HL-60 (cell line): ENCODE measurements at regions not wholly inside any gene's neighbourhood (a gene's known extent, or its start where the extent isn't known, plus 50 kb on each side); places are given as distances from the start of the nearest gene placed in this dataset.

Experiments
- DNase-seq, 2 experiments: peaks; one replicate each; pipeline ENCODE4 v3.0.0-alpha.2; 2010 to 2020; ENCODE audit warnings: low read depth in 1 of 2, low spot score in 1 of 2
- H3K27ac ChIP-seq: fragments of 250-450 bp; sonication (Bioruptor Pico); replicated peaks from 2 replicates; pipeline ENCODE4 v1.5.1; 2020; ENCODE audit warnings: mild to moderate bottlenecking, moderate library complexity
- H3K27me3 ChIP-seq: fragments of 250-450 bp; sonication (Bioruptor Pico); 2 replicates; pipeline ENCODE4 v1.5.1; 2021; ENCODE audit warnings: mild to moderate bottlenecking, moderate library complexity; ENCODE audit not compliant: insufficient read depth, poor library complexity, severe bottlenecking
- H3K4me3 ChIP-seq: replicated peaks from 2 replicates; pipeline ENCODE4 v1.5.1; 2011; ENCODE audit warnings: mild to moderate bottlenecking, control low read depth, low read length; ENCODE audit not compliant: insufficient read depth
- GABPA ChIP-seq: IDR thresholded peaks from 2 replicates; pipeline ENCODE4 v1.6.1; 2012; ENCODE audit warnings: low read depth
- POLR2AphosphoS5 ChIP-seq: IDR thresholded peaks from 2 replicates; pipeline ENCODE4 v1.6.1; 2012; ENCODE audit warnings: low read depth
- REST ChIP-seq: IDR thresholded peaks from 2 replicates; pipeline ENCODE4 v1.6.1; 2012; ENCODE audit warnings: low read depth; ENCODE audit not compliant: insufficient replicate concordance
- SPI1 ChIP-seq: IDR thresholded peaks from 2 replicates; pipeline ENCODE4 v1.6.1; 2012; ENCODE audit warnings: low read depth, mild to moderate bottlenecking, borderline replicate concordance
- TF ChIP-seq, protein P1 (sequence below): IDR thresholded peaks from one replicate; pipeline ENCODE4 v1.5.1; 2011; ENCODE audit warnings: low read length, control low read depth, inconsistent platforms; ENCODE audit not compliant: insufficient read depth

DNA sequence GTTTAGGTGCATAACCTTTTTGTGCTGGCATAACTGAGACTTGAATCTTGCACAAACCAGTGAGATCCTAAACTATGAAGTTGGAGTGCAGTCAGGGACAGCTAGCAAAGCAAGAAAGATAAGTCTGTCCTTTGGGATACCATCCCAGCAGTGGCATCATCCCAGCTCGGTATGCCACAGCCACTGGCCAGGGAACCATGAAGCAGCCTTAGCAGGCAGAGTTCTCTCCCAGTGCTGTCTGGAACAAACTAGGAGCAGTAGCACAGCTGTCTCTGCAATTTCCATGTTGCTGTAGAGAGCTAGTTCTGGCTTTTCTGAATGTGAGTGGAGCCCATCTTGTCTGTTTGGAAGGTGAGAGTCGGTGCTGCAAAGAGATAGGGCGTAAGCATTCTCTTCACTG is 130.3 kb downstream of the DTWD1 start:
- no peak for DNase-seq
- no peak overlapping the region for H3K4me3 ChIP-seq
- no peak overlapping the region for H3K27ac ChIP-seq
- TF ChIP-seq SPI1 (no peak), REST (no peak), POLR2AphosphoS5 (no peak), GABPA (no peak)
- TF ChIP-seq, protein P1, sequence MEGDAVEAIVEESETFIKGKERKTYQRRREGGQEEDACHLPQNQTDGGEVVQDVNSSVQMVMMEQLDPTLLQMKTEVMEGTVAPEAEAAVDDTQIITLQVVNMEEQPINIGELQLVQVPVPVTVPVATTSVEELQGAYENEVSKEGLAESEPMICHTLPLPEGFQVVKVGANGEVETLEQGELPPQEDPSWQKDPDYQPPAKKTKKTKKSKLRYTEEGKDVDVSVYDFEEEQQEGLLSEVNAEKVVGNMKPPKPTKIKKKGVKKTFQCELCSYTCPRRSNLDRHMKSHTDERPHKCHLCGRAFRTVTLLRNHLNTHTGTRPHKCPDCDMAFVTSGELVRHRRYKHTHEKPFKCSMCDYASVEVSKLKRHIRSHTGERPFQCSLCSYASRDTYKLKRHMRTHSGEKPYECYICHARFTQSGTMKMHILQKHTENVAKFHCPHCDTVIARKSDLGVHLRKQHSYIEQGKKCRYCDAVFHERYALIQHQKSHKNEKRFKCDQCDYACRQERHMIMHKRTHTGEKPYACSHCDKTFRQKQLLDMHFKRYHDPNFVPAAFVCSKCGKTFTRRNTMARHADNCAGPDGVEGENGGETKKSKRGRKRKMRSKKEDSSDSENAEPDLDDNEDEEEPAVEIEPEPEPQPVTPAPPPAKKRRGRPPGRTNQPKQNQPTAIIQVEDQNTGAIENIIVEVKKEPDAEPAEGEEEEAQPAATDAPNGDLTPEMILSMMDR: no peak
- H3K27me3 ChIP-seq: no peaks in the 10 kb centered on the region

DNA sequence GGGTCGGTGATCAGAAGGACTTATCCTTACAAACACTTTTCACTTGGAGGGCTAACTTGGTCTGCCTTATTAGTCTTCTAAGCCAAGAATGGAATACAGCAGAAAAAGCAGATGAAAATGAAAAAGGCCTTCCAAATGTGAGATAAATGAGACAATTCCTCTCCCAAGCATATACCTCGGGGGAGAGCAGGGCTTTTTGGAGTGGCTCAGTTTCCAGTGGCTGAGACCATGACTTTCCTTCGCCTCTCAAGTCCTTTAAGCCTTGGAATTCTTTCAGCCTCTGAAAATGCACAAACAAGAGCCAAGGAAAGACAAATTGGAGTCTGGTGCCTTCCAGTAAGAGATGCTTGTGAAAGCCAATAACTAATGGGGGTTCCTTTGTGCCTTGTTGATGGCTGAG is 130.9 kb downstream of the DTWD1 start:
- no peak for DNase-seq
- TF ChIP-seq, protein P1: no peak
- TF ChIP-seq POLR2AphosphoS5 (no peak), SPI1 (no peak), GABPA (no peak), REST (no peak)
- Histone ChIP-seq H3K27me3 (no peaks in the 10 kb centered on the region), H3K27ac (no peak overlapping the region), H3K4me3 (no peak overlapping the region)

DNA sequence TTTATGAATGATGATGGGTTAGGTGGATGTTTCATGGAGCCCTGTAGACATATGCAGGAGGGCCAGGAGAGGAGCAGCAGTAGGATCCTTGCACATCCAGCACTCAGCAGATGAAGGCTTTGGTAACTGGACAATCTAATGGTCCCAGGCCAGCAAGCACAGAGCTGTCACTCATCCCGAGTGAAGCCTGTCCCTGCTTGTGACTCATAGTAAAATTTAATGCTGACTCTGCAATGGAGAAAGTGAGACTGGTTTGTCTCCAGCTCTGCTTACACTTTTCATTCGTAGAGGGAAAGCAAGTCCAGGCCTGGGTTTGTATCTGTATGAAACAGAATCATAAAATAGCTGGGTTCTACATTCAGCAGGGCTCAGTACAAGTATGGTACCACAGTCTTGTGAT is 131.7 kb downstream of the DTWD1 start:
- no peaks in the 10 kb centered on the region for H3K27me3 ChIP-seq
- TF ChIP-seq GABPA (no peak), REST (no peak), POLR2AphosphoS5 (no peak), SPI1 (no peak)
- TF ChIP-seq, protein P1: no peak
- H3K27ac ChIP-seq: no peak overlapping the region
- DNase-seq: no peak
- H3K4me3 ChIP-seq: no peak overlapping the region
